Thyroid gland (tissue), 4 donors: ENCODE measurements at regions not wholly inside any gene's neighbourhood (a gene's known extent, or its start where the extent isn't known, plus 50 kb on each side); places are given as distances from the start of the nearest gene placed in this dataset.

Experiments used
- DNase-seq, 2 donors: peaks; one replicate each; pipeline ENCODE4 v3.0.0-alpha.2; 2019
- H3K27ac ChIP-seq, 3 donors: fragments of 200-600 bp; sonication (generic); 1 replicate in 2 of 3; 2 replicates in 1 of 3; pipeline ENCODE4 v1.5.1; 2016 to 2019; ENCODE audit warnings: mild to moderate bottlenecking in 1 of 3, moderate library complexity in 1 of 3
- H3K27me3 ChIP-seq: fragments of 200-600 bp; sonication (generic); one replicate; pipeline ENCODE4 v1.5.1; 2019
- H3K36me3 ChIP-seq, 2 donors: fragments of 200-600 bp; sonication (generic); one replicate each; pipeline ENCODE4 v1.5.1; 2016 to 2019
- H3K4me1 ChIP-seq, 2 donors: fragments of 200-600 bp; sonication (generic); one replicate each; pipeline ENCODE4 v1.5.1; 2017 to 2019
- H3K4me3 ChIP-seq, 3 donors: fragments of 200-600 bp; sonication (generic); replicated peaks in 1 of 3; 1 replicate in 2 of 3; 2 replicates in 1 of 3; pipeline ENCODE4 v1.5.1; 2016; ENCODE audit warnings: mild to moderate bottlenecking in 1 of 3
- H3K9me3 ChIP-seq: fragments of 200-600 bp; sonication (generic); one replicate; pipeline ENCODE4 v1.5.1; 2017
- POLR2A ChIP-seq, 2 donors: fragments of 450-650 bp; IDR thresholded peaks; one replicate each; pipeline ENCODE4 v1.6.1; 2017; ENCODE audit warnings: antibody characterized with exemption in 2 of 2, mild to moderate bottlenecking in 2 of 2, moderate library complexity in 1 of 2
- WGBS, 2 donors: methylation state at CpG; one replicate each; pipeline ENCODE4 v1.1.5; 2017; 5-methylcytosine and 5-hydroxymethylcytosine counted together
- intact Hi-C: fragments of 100-400 bp; cut with DNase I; formaldehyde crosslinking; loops from one replicate; pipeline ENCODE4 v1.15.1; 2023
- TF ChIP-seq, protein P1 (sequence below), 6 experiments: fragments of 200-600 bp in 3 of 6; fragments of 450-650 bp in 3 of 6; sonication (generic) in 3 of 6; IDR thresholded peaks; one replicate each; pipeline ENCODE4 v1.5.1; 2016 to 2019; ENCODE audit warnings: antibody characterized with exemption in 6 of 6, mild to moderate bottlenecking in 2 of 6, inconsistent platforms in 1 of 6, moderate library complexity in 1 of 6

GRCh38 chr4:138798404-138798803, 217.2 kb upstream of the NOCT start:
- no peak for TF ChIP-seq POLR2A (IDR thresholded peaks at IDR 0.05)
- TF ChIP-seq, protein P1, sequence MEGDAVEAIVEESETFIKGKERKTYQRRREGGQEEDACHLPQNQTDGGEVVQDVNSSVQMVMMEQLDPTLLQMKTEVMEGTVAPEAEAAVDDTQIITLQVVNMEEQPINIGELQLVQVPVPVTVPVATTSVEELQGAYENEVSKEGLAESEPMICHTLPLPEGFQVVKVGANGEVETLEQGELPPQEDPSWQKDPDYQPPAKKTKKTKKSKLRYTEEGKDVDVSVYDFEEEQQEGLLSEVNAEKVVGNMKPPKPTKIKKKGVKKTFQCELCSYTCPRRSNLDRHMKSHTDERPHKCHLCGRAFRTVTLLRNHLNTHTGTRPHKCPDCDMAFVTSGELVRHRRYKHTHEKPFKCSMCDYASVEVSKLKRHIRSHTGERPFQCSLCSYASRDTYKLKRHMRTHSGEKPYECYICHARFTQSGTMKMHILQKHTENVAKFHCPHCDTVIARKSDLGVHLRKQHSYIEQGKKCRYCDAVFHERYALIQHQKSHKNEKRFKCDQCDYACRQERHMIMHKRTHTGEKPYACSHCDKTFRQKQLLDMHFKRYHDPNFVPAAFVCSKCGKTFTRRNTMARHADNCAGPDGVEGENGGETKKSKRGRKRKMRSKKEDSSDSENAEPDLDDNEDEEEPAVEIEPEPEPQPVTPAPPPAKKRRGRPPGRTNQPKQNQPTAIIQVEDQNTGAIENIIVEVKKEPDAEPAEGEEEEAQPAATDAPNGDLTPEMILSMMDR (IDR thresholded peaks at IDR 0.05), result no peak
- Histone ChIP-seq H3K4me3 (no peak overlapping the region), H3K27me3 (no peaks in the 10 kb centered on the region), H3K27ac (no peak overlapping the region), H3K36me3 (no peaks in the 10 kb centered on the region), H3K9me3 (no peaks in the 10 kb centered on the region), H3K4me1 (no peaks in the 10 kb centered on the region)
- intact Hi-C loops, result no loop called here
- no peak for DNase-seq
- WGBS, 2 donors, result 58 to 80% methylated on average over 4 of the region's 4 CpGs

GRCh38 chr4:138797646-138798045, 217.9 kb upstream of the NOCT start:
- Histone ChIP-seq H3K9me3 (no peaks in the 10 kb centered on the region), H3K27ac (no peak overlapping the region), H3K4me1 (no peaks in the 10 kb centered on the region), H3K36me3 (no peaks in the 10 kb centered on the region), H3K27me3 (no peaks in the 10 kb centered on the region), H3K4me3 (no peak overlapping the region)
- 88 to 90% methylated on average over 2 of the region's 2 CpGs for WGBS, 2 donors
- no peak for DNase-seq
- intact Hi-C loops, result no loop called here
- no peak for TF ChIP-seq POLR2A (IDR thresholded peaks at IDR 0.05)
- TF ChIP-seq, protein P1 (IDR thresholded peaks at IDR 0.05), result no peak

DNA sequence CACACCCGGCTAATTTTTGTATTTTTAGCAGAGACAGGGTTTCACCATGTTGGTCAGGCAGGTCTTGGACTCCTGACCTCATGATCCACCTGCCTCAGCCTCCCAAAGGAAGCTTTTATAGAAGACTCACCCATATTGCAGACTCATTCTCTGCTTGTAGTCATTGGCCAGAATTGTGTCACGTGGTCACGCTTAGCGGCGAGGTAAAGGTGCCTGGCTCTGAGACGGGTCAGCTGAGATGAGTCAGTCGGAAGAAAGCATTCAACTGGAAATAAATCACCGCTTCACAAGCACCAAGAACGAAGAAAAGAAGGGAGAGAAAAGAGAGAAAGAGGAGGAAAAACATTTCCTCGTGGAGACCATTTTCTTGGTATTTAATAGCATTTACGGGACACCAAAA, 218.8 kb upstream of the NOCT start:
- Histone ChIP-seq H3K27ac (no peak overlapping the region), H3K4me1 (no peaks in the 10 kb centered on the region), H3K9me3 (no peaks in the 10 kb centered on the region), H3K4me3 (no peak overlapping the region), H3K36me3 (no peaks in the 10 kb centered on the region), H3K27me3 (no peaks in the 10 kb centered on the region)
- no peak for TF ChIP-seq POLR2A (IDR thresholded peaks at IDR 0.05)
- TF ChIP-seq, protein P1 (IDR thresholded peaks at IDR 0.05), result no peak
- intact Hi-C loops, result no loop called here
- 89 to 94% methylated on average over 11 of the region's 11 CpGs for WGBS, 2 donors
- DNase-seq, result no peak

- no peak overlapping the region for H3K4me3 ChIP-seq
- no peaks in the 10 kb centered on the region for H3K36me3 ChIP-seq
- no peak for DNase-seq
- no peaks in the 10 kb centered on the region for H3K27me3 ChIP-seq
- WGBS, 2 donors, result 86 to 89% methylated on average over 3 of the region's 3 CpGs
- H3K4me1 ChIP-seq, result no peaks in the 10 kb centered on the region
- intact Hi-C loops, result no loop called here
- no peaks in the 10 kb centered on the region for H3K9me3 ChIP-seq
- TF ChIP-seq, protein P1 (IDR thresholded peaks at IDR 0.05), result no peak
- TF ChIP-seq POLR2A (IDR thresholded peaks at IDR 0.05), result no peak
- H3K27ac ChIP-seq, result no peak overlapping the region
Observed at GRCh38 chr4:138790706-138791340, 224.8 kb upstream of the NOCT start.

- TF ChIP-seq, protein P1 (IDR thresholded peaks at IDR 0.05), result no peak
- no peak for TF ChIP-seq POLR2A (IDR thresholded peaks at IDR 0.05)
- 71 to 78% methylated on average over 5 of the region's 5 CpGs for WGBS, 2 donors
- Histone ChIP-seq H3K27ac (no peak overlapping the region), H3K4me1 (peaks cover 0 to 6% of the 10 kb centered on the region in 2 donors), H3K9me3 (no peaks in the 10 kb centered on the region), H3K4me3 (no peak overlapping the region), H3K36me3 (no peaks in the 10 kb centered on the region), H3K27me3 (no peaks in the 10 kb centered on the region)
- DNase-seq, result no peak
- intact Hi-C loops, result no loop called here
Observed at GRCh38 chr4:138789796-138790195, 225.8 kb upstream of the NOCT start.
